AG10803 (cell line): ENCODE measurements at regions not wholly inside any gene's neighbourhood (a gene's known extent, or its start where the extent isn't known, plus 50 kb on each side); places are given as distances from the start of the nearest gene placed in this dataset.

Experiments
- DNase-seq: peaks from one replicate; pipeline ENCODE4 v3.0.0; 2010; ENCODE audit warnings: low read depth
- H3K4me3 ChIP-seq: 2 replicates; pipeline ENCODE4 v1.5.1; 2011; ENCODE audit warnings: mild to moderate bottlenecking, low read length, control low read depth
- TF ChIP-seq, protein P1 (sequence below): conservative IDR thresholded peaks from 2 replicates; pipeline ENCODE4 v1.5.1; 2011; ENCODE audit warnings: mild to moderate bottlenecking, low read length, control low read depth, inconsistent platforms

DNA sequence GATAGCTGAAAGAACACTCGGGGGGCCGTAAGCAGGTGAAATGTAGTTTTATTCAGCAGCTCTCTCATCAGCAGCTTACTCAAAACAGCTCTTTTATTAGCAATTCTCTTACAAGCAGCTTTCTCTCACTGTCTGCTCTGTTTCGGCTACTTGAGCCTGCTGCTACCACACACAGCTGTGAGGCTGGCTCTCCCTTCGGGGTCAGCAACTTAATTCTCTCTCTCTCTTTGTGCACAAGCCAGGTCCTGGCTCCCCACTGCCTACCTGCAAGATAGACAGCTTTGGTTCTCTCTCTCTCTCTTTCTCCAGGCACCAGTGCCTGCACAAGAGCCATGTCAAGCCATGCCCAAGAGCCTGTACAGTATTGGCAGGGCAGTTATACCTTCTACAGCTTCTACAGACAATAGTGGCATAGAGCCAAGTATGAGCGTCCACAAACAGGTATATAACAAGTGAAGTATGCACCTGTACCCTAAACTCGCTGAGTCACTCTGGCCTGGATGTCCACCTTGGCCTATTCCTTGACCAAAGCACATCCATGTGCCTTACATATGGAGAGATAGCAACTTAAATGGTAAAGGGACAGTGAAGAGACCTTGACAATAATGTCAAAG lies 110.8 kb downstream of the MTNR1B start:
- DNase-seq: no peak
- TF ChIP-seq, protein P1, sequence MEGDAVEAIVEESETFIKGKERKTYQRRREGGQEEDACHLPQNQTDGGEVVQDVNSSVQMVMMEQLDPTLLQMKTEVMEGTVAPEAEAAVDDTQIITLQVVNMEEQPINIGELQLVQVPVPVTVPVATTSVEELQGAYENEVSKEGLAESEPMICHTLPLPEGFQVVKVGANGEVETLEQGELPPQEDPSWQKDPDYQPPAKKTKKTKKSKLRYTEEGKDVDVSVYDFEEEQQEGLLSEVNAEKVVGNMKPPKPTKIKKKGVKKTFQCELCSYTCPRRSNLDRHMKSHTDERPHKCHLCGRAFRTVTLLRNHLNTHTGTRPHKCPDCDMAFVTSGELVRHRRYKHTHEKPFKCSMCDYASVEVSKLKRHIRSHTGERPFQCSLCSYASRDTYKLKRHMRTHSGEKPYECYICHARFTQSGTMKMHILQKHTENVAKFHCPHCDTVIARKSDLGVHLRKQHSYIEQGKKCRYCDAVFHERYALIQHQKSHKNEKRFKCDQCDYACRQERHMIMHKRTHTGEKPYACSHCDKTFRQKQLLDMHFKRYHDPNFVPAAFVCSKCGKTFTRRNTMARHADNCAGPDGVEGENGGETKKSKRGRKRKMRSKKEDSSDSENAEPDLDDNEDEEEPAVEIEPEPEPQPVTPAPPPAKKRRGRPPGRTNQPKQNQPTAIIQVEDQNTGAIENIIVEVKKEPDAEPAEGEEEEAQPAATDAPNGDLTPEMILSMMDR: no peak
- H3K4me3 ChIP-seq: no peak overlapping the region

DNA sequence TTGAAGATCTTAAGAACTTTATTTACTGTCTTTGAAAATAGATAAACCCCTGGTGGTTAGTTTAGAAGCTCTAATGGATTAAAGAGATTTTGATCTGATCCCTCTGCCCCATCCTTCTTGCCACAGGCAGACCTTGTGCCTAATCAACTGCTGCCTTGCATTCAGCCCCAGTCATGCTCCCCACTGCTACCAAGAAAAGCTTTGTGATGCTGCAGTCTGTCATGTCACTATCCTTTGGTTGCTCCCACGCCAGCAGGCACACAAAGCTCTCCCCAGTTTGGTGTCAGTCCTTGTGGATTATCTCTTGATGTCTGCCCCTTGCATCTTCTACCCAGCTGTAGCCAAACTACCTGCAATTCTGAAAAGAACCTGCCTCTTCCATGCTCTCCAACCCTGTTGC lies 112.2 kb downstream of the MTNR1B start:
- H3K4me3 ChIP-seq: no peak overlapping the region
- TF ChIP-seq, protein P1: no peak
- DNase-seq: no peak

DNA sequence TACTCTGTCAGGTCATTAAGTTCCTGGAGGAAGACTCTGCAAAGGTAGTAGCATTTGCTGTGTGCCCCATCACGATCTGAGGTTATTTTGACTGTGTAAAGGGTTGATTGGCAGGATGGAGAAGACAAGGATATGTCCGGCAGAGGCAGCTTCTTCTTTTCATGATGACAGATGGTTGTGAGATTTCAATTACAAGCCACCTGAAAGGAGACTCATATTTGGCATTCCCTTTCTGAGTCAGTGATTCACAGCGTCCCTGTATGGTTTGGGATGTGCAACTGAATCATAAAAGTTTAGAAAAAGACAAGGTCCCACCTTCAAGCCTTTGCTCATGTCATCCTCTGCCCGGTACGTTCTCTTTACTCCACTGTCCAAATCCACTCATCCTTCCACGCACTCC lies 113.4 kb downstream of the MTNR1B start:
- no peak overlapping the region for H3K4me3 ChIP-seq
- TF ChIP-seq, protein P1: no peak
- DNase-seq: no peak

DNA sequence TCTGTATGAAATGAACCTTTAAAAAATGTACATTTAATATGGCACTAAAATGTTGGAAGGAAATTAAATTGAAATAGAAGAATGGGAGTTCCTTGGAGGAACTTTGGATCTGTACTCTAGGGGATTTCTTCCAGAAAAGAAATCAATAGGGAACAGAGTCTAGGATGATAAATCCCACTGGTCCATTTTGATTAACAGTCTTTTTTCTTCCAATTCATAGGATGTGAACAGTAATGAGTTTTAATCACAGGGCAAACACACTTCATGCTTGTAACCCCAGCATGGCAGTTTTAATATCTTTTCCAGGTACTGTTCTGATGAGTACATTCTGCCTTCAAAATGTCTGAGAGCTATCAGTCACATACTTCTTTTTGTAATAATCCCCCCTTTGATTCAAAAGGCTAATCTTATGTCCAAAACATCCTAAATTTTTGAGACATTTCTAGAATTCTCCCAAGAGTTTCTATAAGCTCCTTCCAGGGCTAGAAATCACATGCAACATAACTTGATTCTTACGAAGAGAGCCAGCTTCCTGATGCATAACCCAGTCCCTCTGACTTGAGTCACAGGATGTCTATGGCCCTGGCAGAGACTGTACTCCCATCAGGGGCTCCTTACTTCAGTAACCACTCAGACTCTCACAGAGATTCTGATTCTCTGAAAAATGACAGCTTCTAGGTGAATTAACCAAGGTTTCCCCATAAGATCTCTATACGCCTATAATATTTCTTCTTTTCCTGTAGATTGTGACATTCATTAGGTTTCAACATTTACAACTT lies 112.9 kb downstream of the SLC36A4 start:
- no peak overlapping the region for H3K4me3 ChIP-seq
- DNase-seq: no peak
- TF ChIP-seq, protein P1: no peak

DNA sequence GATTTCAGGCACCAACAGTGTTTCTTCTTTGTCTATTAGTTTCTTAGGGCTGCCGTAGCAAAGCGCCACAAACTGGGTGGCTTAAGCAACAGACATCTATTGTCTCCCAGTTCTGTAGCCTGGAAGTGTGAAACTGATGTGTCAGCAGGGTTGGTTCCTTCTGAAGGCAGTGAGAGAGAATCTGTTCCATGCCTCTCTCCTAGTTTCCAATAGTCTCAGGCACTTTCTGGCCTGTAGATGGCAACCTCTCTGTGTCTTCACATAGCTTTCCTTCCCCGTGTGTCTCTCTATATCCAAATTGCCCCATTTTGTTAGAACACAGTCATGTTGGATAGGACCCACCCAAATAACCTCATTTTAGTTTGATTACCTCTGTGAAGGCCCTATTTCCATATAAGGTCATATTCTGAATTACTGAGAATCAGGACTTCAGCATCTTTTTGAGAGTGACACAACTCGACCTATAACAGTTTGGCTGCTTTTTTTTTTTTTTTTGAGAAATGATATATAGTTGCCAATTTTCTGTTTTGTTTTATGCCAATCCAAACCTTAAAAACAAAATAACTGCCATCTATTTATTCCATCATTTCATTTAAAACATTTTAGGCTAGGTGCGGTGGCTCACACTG lies 108.2 kb downstream of the SLC36A4 start:
- DNase-seq: peak; percentile 53
- TF ChIP-seq, protein P1: peak; percentile 67
- H3K4me3 ChIP-seq: no peak overlapping the region
